HFF-Myc (cell line): ENCODE measurements at regions not wholly inside any gene's neighbourhood (a gene's known extent, or its start where the extent isn't known, plus 50 kb on each side); places are given as distances from the start of the nearest gene placed in this dataset.

Experiments used
- DNase-seq: peaks from one replicate; pipeline ENCODE4 v3.0.0-alpha.2; 2011; ENCODE audit warnings: low read depth; ENCODE audit errors: extremely low read depth
- H3K4me3 ChIP-seq: replicated peaks from 2 replicates; pipeline ENCODE4 v1.5.1; 2011; ENCODE audit warnings: low read depth, mild to moderate bottlenecking, control low read depth, low read length
- TF ChIP-seq, protein P1 (sequence below): IDR thresholded peaks from 2 replicates; pipeline ENCODE4 v1.5.1; 2012; ENCODE audit warnings: mild to moderate bottlenecking, low read depth, low read length, control low read depth; ENCODE audit errors: missing control alignments

DNA sequence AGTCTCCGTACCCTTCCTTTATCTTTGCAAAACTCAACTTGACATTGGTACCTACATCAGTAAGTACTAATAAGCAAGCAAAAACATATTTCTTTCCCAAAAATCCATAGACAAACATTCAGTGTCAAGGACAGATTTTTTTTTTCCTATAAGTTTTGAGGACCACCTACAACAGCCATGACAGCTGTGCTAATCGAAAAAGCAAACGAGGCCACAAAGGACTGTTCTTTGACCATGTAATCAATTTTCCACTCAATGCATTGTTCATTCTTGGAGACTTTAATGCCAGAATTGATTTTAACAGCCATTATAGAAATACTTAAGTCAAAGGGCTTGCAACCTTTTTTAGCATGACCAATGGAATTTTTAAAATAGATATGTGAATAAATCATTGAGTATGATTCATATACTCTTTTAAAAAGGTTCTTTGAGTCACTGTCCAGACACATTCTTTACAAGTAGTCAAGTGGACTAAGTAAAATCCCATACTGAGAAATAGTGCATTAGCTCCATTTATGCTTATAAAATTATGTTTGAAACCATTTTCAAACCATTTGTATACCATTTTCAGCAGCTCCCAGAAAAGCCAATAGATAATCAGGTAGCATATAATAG is 323.9 kb downstream of the MZT1 start:
- no peak for DNase-seq
- TF ChIP-seq, protein P1, sequence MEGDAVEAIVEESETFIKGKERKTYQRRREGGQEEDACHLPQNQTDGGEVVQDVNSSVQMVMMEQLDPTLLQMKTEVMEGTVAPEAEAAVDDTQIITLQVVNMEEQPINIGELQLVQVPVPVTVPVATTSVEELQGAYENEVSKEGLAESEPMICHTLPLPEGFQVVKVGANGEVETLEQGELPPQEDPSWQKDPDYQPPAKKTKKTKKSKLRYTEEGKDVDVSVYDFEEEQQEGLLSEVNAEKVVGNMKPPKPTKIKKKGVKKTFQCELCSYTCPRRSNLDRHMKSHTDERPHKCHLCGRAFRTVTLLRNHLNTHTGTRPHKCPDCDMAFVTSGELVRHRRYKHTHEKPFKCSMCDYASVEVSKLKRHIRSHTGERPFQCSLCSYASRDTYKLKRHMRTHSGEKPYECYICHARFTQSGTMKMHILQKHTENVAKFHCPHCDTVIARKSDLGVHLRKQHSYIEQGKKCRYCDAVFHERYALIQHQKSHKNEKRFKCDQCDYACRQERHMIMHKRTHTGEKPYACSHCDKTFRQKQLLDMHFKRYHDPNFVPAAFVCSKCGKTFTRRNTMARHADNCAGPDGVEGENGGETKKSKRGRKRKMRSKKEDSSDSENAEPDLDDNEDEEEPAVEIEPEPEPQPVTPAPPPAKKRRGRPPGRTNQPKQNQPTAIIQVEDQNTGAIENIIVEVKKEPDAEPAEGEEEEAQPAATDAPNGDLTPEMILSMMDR = no peak
- H3K4me3 ChIP-seq = no peak overlapping the region

GRCh38 chr13:72400856-72401255 is 326.6 kb downstream of the MZT1 start:
- no peak overlapping the region for H3K4me3 ChIP-seq
- DNase-seq = no peak
- TF ChIP-seq, protein P1 = no peak

GRCh38 chr13:72399351-72399750 is 328.1 kb downstream of the MZT1 start:
- DNase-seq = no peak
- TF ChIP-seq, protein P1 = no peak
- H3K4me3 ChIP-seq = no peak overlapping the region

DNA sequence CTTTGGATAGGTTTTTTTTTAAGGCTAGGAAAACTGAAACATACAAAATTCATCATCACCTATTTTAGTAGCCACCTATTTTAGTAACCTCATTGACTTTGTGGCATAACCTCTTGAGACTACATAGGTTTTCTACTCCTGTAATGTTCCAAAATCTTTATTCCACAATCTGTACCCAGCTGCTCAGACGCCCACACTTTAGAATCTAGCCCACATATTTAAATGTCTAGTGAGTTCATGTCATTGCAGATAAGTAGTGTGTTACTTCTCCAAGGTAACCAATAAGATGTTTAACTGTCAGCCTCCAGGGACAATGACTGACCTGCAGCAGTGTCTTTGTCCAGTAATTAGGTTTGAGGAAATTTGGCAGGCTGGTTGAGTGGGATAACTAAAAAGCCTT is 330.2 kb downstream of the MZT1 start:
- TF ChIP-seq, protein P1 = no peak
- H3K4me3 ChIP-seq = no peak overlapping the region
- no peak for DNase-seq

- H3K4me3 ChIP-seq = no peak overlapping the region
- DNase-seq = no peak
- TF ChIP-seq, protein P1 = no peak
Observed at GRCh38 chr13:72390909-72391308, 336.5 kb downstream of the MZT1 start.

GRCh38 chr13:72386138-72386684 is 341.2 kb downstream of the MZT1 start:
- TF ChIP-seq, protein P1 = no peak
- no peak for DNase-seq
- no peak overlapping the region for H3K4me3 ChIP-seq

GRCh38 chr13:72384879-72385278 is 342.6 kb downstream of the MZT1 start:
- TF ChIP-seq, protein P1 = no peak
- H3K4me3 ChIP-seq = no peak overlapping the region
- DNase-seq = no peak
